ENCODE measurements at regions not wholly inside any gene's neighbourhood (a gene's known extent, or its start where the extent isn't known, plus 50 kb on each side); places are given as distances from the start of the nearest gene placed in this dataset.

GRCh38 chr13:47291107-47291656 lies 394.3 kb upstream of the HTR2A start:
- H3K9me3 ChIP-seq, result no peaks in the 10 kb centered on the region
- WGBS, 2 donors, result 9 to 23% methylated on average over 2 of the region's 2 CpGs
- H3K27ac ChIP-seq, result no peak overlapping the region
- ATAC-seq (no peak), DNase-seq (no peak)
- no peaks in the 10 kb centered on the region for H3K27me3 ChIP-seq
- no peak overlapping the region for H3K4me3 ChIP-seq
- TF ChIP-seq, protein P1, sequence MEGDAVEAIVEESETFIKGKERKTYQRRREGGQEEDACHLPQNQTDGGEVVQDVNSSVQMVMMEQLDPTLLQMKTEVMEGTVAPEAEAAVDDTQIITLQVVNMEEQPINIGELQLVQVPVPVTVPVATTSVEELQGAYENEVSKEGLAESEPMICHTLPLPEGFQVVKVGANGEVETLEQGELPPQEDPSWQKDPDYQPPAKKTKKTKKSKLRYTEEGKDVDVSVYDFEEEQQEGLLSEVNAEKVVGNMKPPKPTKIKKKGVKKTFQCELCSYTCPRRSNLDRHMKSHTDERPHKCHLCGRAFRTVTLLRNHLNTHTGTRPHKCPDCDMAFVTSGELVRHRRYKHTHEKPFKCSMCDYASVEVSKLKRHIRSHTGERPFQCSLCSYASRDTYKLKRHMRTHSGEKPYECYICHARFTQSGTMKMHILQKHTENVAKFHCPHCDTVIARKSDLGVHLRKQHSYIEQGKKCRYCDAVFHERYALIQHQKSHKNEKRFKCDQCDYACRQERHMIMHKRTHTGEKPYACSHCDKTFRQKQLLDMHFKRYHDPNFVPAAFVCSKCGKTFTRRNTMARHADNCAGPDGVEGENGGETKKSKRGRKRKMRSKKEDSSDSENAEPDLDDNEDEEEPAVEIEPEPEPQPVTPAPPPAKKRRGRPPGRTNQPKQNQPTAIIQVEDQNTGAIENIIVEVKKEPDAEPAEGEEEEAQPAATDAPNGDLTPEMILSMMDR (IDR thresholded peaks at IDR 0.05), result no peak
- no peaks in the 10 kb centered on the region for H3K4me1 ChIP-seq
- no peaks in the 10 kb centered on the region for H3K36me3 ChIP-seq
- intact Hi-C loops (cut with DNase I), result no loop called here

- TF ChIP-seq, protein P1 (IDR thresholded peaks at IDR 0.05), result no peak
- DNase-seq (no peak), ATAC-seq (no peak)
- H3K4me3 ChIP-seq, result no peak overlapping the region
- H3K4me1 ChIP-seq, result no peaks in the 10 kb centered on the region
- H3K27me3 ChIP-seq, result no peaks in the 10 kb centered on the region
- no peaks in the 10 kb centered on the region for H3K9me3 ChIP-seq
- intact Hi-C loops (cut with DNase I), result no loop called here
- WGBS, 2 donors, result 81 to 86% methylated on average over 1 of the region's 1 CpG
- no peak overlapping the region for H3K27ac ChIP-seq
- H3K36me3 ChIP-seq, result no peaks in the 10 kb centered on the region
Observed at GRCh38 chr13:47289567-47289966, 392.7 kb upstream of the HTR2A start.

GRCh38 chr13:47288546-47288945 lies 391.7 kb upstream of the HTR2A start:
- H3K4me3 ChIP-seq, result no peak overlapping the region
- no peaks in the 10 kb centered on the region for H3K27me3 ChIP-seq
- no peaks in the 10 kb centered on the region for H3K36me3 ChIP-seq
- H3K27ac ChIP-seq, result no peak overlapping the region
- no peak for ATAC-seq
- no peak for DNase-seq
- no peaks in the 10 kb centered on the region for H3K9me3 ChIP-seq
- intact Hi-C loops (cut with DNase I), result no loop called here
- TF ChIP-seq, protein P1 (IDR thresholded peaks at IDR 0.05), result no peak
- no peaks in the 10 kb centered on the region for H3K4me1 ChIP-seq
- WGBS, 2 donors, result 74 to 81% methylated on average over 5 of the region's 5 CpGs

DNA sequence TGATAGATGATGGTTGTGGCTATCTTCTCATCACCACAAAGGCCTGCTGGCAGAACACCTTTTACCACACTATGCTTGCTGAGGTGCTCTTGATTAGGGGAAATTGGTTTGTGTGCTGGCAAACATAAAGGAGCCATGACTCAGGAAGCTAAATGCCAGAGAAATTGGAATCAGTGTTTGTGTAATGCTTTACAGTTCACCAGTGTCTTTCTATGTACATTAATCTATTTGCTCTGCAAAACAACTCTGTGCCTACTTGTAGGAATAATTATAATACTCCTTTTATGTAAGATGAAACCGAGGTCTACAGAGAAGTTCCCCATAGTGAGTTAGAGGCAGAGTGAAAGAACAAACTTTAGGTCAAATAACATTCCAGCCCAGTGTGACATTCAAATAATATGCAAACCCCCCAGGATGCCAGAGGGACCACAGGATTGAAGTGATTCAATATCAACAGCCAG lies 390.5 kb upstream of the HTR2A start:
- Histone ChIP-seq H3K36me3 (no peaks in the 10 kb centered on the region), H3K27me3 (no peaks in the 10 kb centered on the region), H3K27ac (no peak overlapping the region), H3K9me3 (no peaks in the 10 kb centered on the region), H3K4me1 (no peaks in the 10 kb centered on the region), H3K4me3 (no peak overlapping the region)
- WGBS, 2 donors, result 74 to 78% methylated on average over 1 of the region's 1 CpG
- TF ChIP-seq, protein P1 (IDR thresholded peaks at IDR 0.05), result no peak
- ATAC-seq (no peak), DNase-seq (no peak)
- intact Hi-C loops (cut with DNase I), result no loop called here
